ENCODE measurements at regions not wholly inside any gene's neighbourhood (a gene's known extent, or its start where the extent isn't known, plus 50 kb on each side); places are given as distances from the start of the nearest gene placed in this dataset.

GRCh38 chrX:67408423-67409079 is 135.3 kb upstream of the AR start:
- no peak for TF ChIP-seq CTCF (conservative IDR thresholded peaks at IDR 0.05)
- TF ChIP-seq ZFX (IDR thresholded peaks at IDR 0.05) = no peak

Data from C4-2B (cell line).